Esophagus muscularis mucosa (tissue), 4 donors: ENCODE measurements at regions not wholly inside any gene's neighbourhood (a gene's known extent, or its start where the extent isn't known, plus 50 kb on each side); places are given as distances from the start of the nearest gene placed in this dataset.

Source experiments
- DNase-seq: peaks from one replicate; pipeline ENCODE4 v3.0.0-alpha.2; 2017; ENCODE audit errors: extremely low spot score
- H3K27ac ChIP-seq, 4 donors: fragments of 200-600 bp; sonication (generic); replicated peaks in 1 of 4; 1 replicate in 3 of 4; 2 replicates in 1 of 4; pipeline ENCODE4 v1.5.1; 2016 to 2019; ENCODE audit warnings: mild to moderate bottlenecking in 1 of 4
- H3K27me3 ChIP-seq, 4 donors: fragments of 200-600 bp; sonication (generic); one replicate each; pipeline versions ENCODE4 v1.5.1 to v1.6.0; 2016 to 2019
- H3K36me3 ChIP-seq, 4 donors: fragments of 200-600 bp; sonication (generic); one replicate each; pipeline ENCODE4 v1.5.1; 2016 to 2019
- H3K4me1 ChIP-seq, 4 donors: fragments of 200-600 bp; sonication (generic); one replicate each; pipeline ENCODE4 v1.5.1; 2016 to 2019
- H3K4me3 ChIP-seq, 4 donors: fragments of 200-600 bp; sonication (generic); 1 replicate in 2 of 4; 2 replicates in 2 of 4; pipeline ENCODE4 v1.5.1; 2016 to 2019; ENCODE audit warnings: mild to moderate bottlenecking in 4 of 4, moderate library complexity in 1 of 4
- H3K9me3 ChIP-seq, 4 donors: fragments of 200-600 bp; sonication (generic); 1 replicate in 3 of 4; 2 replicates in 1 of 4; pipeline ENCODE4 v1.5.1; 2016 to 2019
- EP300 ChIP-seq: sonication (generic); formaldehyde crosslinking; IDR thresholded peaks from one replicate; pipeline ENCODE4 v1.6.1; 2017; ENCODE audit warnings: antibody characterized with exemption
- POLR2A ChIP-seq: fragments of 450-650 bp; IDR thresholded peaks from one replicate; pipeline ENCODE4 v1.6.1; 2017; ENCODE audit warnings: antibody characterized with exemption, moderate library complexity, mild to moderate bottlenecking, low read depth
- POLR2AphosphoS5 ChIP-seq, 2 donors: sonication (generic); formaldehyde crosslinking; IDR thresholded peaks; one replicate each; pipeline ENCODE4 v1.6.1; 2017; ENCODE audit warnings: antibody characterized with exemption in 2 of 2
- WGBS: methylation state at CpG from one replicate; pipeline ENCODE4 v1.1.5; 2018; 5-methylcytosine and 5-hydroxymethylcytosine counted together
- intact Hi-C: fragments of 100-400 bp; cut with DNase I; formaldehyde crosslinking; loops from one replicate; pipeline ENCODE4 v1.15.1; 2023
- TF ChIP-seq, protein P1 (sequence below), 3 experiments: fragments of 200-600 bp in 2 of 3; fragments of 450-650 bp in 1 of 3; sonication (generic) in 2 of 3; IDR thresholded peaks; one replicate each; pipeline ENCODE4 v1.5.1; 2017 to 2019; ENCODE audit warnings: antibody characterized with exemption in 3 of 3, mild to moderate bottlenecking in 2 of 3, moderate library complexity in 1 of 3

DNA sequence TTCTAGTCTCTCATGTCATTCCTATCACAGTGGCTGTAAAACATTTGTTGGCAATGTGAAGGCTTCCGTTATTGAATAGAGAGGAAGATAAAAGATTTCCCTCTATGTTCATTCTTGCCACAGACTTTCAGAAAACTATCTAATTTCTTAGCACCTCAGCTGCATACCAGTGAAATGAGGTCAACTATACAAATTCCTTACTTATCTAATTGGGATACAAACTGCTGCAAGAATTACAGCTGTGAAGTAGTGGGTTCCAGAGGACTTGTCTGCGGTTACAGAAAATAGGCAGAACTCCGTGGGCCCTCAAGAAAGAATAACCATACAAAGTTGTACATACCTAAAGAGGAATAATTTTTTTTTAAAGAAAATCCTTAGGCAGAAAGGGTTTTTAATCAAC lies 175.8 kb downstream of the PPP1R2C start:
- Histone ChIP-seq H3K36me3 (no peaks in the 10 kb centered on the region), H3K27me3 (no peaks in the 10 kb centered on the region), H3K9me3 (no peaks in the 10 kb centered on the region), H3K27ac (no peak overlapping the region), H3K4me3 (no peak overlapping the region), H3K4me1 (no peaks in the 10 kb centered on the region)
- DNase-seq: no peak
- intact Hi-C loops: no loop called here
- 91% methylated on average over 3 of the region's 3 CpGs for WGBS
- no peak for TF ChIP-seq POLR2AphosphoS5 (IDR thresholded peaks at IDR 0.05)
- TF ChIP-seq EP300: no peak
- TF ChIP-seq, protein P1, sequence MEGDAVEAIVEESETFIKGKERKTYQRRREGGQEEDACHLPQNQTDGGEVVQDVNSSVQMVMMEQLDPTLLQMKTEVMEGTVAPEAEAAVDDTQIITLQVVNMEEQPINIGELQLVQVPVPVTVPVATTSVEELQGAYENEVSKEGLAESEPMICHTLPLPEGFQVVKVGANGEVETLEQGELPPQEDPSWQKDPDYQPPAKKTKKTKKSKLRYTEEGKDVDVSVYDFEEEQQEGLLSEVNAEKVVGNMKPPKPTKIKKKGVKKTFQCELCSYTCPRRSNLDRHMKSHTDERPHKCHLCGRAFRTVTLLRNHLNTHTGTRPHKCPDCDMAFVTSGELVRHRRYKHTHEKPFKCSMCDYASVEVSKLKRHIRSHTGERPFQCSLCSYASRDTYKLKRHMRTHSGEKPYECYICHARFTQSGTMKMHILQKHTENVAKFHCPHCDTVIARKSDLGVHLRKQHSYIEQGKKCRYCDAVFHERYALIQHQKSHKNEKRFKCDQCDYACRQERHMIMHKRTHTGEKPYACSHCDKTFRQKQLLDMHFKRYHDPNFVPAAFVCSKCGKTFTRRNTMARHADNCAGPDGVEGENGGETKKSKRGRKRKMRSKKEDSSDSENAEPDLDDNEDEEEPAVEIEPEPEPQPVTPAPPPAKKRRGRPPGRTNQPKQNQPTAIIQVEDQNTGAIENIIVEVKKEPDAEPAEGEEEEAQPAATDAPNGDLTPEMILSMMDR (IDR thresholded peaks at IDR 0.05): no peak
- no peak for TF ChIP-seq POLR2A

DNA sequence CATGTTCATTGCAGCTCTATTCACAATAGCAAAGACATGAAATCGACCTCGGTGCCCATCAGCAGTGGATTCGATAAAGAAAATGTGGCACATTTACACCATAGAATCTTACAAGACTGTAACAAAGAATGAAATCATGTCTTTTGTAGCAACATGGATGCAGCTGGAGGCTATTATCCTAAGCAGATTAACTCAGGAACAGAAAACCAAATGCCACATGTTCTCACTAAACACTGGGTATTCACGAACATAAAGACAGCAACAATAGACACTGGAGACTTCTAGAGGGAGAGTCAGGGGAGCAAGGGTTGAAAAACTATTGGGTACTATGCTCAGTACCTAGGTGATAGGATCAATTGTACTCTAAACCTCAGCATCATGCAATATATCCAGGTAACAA lies 180.5 kb downstream of the PPP1R2C start:
- H3K27me3 ChIP-seq: no peaks in the 10 kb centered on the region
- DNase-seq: no peak
- H3K9me3 ChIP-seq: peaks cover 0 to 4% (median 0%) of the 10 kb centered on the region in 4 donors
- no peak overlapping the region for H3K27ac ChIP-seq
- TF ChIP-seq POLR2A: no peak
- no peak for TF ChIP-seq POLR2AphosphoS5 (IDR thresholded peaks at IDR 0.05)
- no peak for TF ChIP-seq EP300
- TF ChIP-seq, protein P1 (IDR thresholded peaks at IDR 0.05): no peak
- no peaks in the 10 kb centered on the region for H3K36me3 ChIP-seq
- H3K4me1 ChIP-seq: no peaks in the 10 kb centered on the region
- WGBS: 76% methylated on average over 4 of the region's 4 CpGs
- H3K4me3 ChIP-seq: no peak overlapping the region
- intact Hi-C loops: no loop called here

DNA sequence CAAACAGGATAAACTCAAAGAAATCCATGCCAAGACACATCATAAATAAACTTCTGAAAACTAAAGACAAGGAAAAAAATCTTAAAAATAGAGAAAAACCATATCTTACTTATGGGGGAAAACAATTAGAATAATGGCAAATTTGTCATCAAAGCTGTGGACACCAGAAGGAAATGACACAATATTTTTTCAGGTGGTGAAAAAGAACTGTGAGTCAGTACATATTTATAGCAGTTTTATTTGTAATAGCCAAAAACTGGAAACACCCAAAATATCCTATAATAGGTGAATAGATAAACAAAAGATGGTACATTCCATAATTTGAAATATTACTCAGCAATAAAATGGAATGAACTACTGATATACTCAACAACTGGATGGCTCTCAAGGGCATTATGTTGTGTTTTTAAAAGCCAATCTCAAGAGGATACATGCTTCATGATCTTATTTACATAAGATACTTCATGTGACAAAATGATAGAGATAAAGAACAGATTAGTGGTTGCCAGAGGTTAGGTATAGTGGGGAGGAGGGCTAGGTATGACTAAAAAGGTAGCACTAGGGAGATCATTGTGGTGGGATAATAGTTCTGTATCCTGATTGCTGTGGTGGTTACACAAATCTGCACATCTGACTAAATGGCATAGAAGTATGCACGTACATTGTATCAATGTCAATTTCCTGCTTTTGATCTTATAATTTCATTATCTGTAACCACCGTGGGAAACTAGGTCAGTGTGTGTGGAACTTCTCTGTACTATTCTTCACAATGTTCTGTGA lies 191.9 kb downstream of the PPP1R2C start:
- H3K4me3 ChIP-seq: no peak overlapping the region
- DNase-seq: no peak
- H3K27ac ChIP-seq: no peak overlapping the region
- H3K9me3 ChIP-seq: peaks cover 0 to 8% (median 0%) of the 10 kb centered on the region in 4 donors
- 70% methylated on average over 2 of the region's 2 CpGs for WGBS
- H3K27me3 ChIP-seq: no peaks in the 10 kb centered on the region
- no peaks in the 10 kb centered on the region for H3K4me1 ChIP-seq
- intact Hi-C loops: no loop called here
- H3K36me3 ChIP-seq: no peaks in the 10 kb centered on the region
- TF ChIP-seq POLR2A: no peak
- TF ChIP-seq POLR2AphosphoS5 (IDR thresholded peaks at IDR 0.05): no peak

DNA sequence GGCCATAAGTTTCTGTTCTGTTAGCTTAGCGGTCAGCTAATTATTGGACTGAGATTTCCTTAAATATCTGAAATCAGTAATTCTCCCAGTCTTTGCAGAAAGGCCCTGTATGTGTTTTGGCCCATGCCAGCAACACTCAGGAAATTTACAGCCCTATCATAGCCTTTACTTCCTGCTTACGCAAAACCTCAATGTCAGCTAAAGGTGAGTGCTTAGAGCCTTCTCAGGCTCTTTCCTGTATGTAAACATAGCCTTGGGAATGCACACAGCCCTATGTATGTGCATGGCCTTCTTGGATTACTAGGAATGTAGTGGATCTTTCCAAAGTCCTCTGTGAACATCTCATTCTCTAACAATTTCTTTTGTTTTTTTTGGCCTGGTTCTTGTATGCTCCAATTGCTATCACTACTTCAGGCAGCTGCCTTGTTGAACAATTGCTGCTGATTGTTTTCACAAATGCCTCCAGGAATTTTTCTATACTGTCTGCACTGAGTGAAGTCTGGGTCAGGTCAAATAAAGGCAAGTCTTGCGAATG lies 200.0 kb downstream of the PPP1R2C start:
- TF ChIP-seq EP300 (no peak), POLR2A (no peak), POLR2AphosphoS5 (IDR thresholded peaks at IDR 0.05) (no peak)
- TF ChIP-seq, protein P1 (IDR thresholded peaks at IDR 0.05): no peak
- no peaks in the 10 kb centered on the region for H3K4me1 ChIP-seq
- DNase-seq: no peak
- no peak overlapping the region for H3K4me3 ChIP-seq
- no peak overlapping the region for H3K27ac ChIP-seq
- H3K36me3 ChIP-seq: no peaks in the 10 kb centered on the region
- no peaks in the 10 kb centered on the region for H3K9me3 ChIP-seq
- intact Hi-C loops: no loop called here
- WGBS: 49% methylated on average over 3 of the region's 3 CpGs
- H3K27me3 ChIP-seq: no peaks in the 10 kb centered on the region

DNA sequence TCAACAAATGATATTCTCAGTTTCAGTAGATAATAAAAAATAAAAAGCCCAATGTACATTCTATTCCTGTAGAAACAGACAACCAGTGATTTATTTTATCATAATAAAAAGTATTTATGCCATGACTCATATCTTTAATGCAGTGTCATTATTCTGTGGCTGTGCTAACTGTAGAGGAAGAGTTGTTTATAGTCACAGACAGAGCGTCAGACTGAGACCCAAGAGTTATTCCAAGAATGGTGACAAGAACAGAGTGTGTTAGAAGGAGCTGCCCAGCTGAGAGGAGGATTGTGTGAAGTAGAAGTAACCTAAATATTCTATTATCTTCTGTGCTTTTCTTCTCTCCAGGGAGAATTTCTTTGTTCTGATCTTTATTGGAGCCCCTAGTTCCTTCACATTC lies 210.7 kb downstream of the PPP1R2C start:
- H3K9me3 ChIP-seq: no peaks in the 10 kb centered on the region
- no peaks in the 10 kb centered on the region for H3K27me3 ChIP-seq
- H3K4me1 ChIP-seq: no peaks in the 10 kb centered on the region
- TF ChIP-seq EP300 (no peak), POLR2A (no peak), POLR2AphosphoS5 (IDR thresholded peaks at IDR 0.05) (no peak)
- TF ChIP-seq, protein P1 (IDR thresholded peaks at IDR 0.05): no peak
- no peaks in the 10 kb centered on the region for H3K36me3 ChIP-seq
- DNase-seq: no peak
- H3K27ac ChIP-seq: peak overlapping the region in 2 of 4 donors; percentile 26 to 51
- intact Hi-C loops: no loop called here
- no peak overlapping the region for H3K4me3 ChIP-seq
- 33% methylated on average over 1 of the region's 1 CpG for WGBS
